ENCODE measurements at regions not wholly inside any gene's neighbourhood (a gene's known extent, or its start where the extent isn't known, plus 50 kb on each side); places are given as distances from the start of the nearest gene placed in this dataset.
A peak's percentile ranks its signal among the peaks of the same experiment; 100 is the strongest.

DNA sequence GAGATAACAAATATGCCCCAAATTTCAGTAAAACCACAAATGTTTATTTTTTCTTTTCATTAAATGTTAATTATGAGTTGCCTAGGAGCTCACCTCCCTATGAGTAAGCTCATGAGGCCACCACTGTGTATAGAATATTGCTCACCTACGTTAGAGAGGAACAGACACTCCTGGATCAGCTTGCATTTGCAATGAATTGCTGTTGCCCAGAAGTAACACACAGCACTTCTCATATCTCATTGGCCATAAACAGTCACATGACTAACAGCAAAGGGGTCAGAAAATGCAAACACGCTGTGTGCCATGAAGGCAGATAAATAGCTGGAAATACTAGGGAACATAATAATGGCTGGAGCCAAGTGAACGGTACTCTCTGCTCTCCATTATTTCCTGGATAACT lies 89.0 kb upstream of the GALNT5 start:
- no peak for DNase-seq

- no peak for DNase-seq
These were observed 87.6 kb upstream of the GALNT5 start for GRCh38 chr2:157169889-157170288.

DNA sequence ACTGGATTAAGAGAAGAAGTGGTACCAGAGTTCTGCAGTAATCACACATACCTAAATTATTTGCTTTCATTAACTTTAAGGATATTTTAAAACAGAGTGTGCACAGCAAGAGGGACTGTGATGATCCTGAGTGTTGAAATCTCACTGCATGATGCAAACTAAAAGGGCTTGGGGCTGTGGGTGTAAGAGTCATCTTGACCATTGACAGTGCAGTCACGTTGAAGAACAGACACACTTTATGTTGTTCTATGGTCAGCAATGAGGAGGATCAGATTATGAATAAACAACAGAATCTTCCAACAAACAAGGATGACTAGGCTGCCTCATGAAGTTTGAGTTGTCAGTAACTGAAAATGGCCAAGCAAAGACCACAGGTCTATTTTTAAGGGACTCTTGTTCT lies 87.2 kb upstream of the GALNT5 start:
- no peak for DNase-seq

GRCh38 chr2:157172239-157172638 lies 85.3 kb upstream of the GALNT5 start:
- no peak for DNase-seq

DNA sequence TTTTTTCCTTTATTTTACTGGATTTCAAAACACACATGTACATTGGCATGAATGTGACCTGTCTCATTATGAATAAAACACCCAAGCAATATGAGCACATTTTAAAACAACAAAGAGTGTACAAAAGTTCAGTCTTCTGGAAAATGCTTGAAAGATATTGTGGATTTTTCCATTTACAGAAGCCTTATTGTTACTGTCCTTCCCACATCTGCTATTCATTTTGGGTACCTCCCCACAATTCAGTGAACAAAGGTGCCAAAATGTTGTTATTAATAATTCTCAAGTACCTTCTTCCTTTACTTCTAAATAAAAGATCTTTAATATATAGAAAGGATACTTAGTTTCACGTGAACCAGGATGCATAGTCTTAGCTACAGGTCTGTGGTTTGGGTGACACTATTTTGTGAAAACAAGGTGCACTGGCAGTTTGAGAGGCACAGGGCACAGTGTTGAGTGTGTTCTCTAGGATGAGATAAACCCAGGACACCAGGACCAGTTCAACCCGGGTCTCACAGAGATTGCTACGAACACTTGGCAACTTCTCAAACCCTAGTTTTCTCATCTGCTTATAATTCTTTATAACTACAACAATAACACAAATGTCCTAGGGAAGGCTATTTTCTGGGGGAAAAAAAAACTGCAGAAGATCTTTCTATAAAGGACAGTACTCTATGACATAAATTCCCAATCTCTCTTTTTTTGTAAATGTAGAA lies 84.5 kb upstream of the GALNT5 start:
- DNase-seq: no peak

- no peak for DNase-seq
These were observed 83.7 kb upstream of the GALNT5 start for GRCh38 chr2:157173740-157174184.

- no peak for DNase-seq
These were observed 83.2 kb upstream of the GALNT5 start for GRCh38 chr2:157174321-157174720.

DNA sequence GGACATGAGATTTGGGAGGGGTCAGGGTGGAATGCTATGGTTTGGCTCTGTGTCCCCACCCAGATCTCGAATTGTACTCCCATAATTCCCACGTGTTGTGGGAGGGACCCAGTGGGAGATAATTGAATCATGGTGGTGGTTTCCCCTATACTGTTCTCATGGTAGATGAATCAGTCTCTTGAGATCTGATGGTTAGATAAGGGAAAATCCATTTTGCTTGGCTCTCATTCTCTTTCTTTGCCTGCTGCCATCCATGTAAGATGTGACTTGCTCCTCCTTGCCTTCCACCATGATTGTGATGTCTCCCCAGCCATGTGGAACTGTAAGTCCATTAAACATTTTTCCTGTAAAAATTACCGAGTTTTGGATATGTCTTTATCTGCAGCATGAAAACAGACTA lies 80.9 kb upstream of the GALNT5 start:
- DNase-seq: no peak

GRCh38 chr2:157178874-157179273 lies 78.6 kb upstream of the GALNT5 start:
- DNase-seq: no peak

- no peak for DNase-seq
These were observed 78.0 kb upstream of the GALNT5 start for GRCh38 chr2:157179324-157180105.

DNA sequence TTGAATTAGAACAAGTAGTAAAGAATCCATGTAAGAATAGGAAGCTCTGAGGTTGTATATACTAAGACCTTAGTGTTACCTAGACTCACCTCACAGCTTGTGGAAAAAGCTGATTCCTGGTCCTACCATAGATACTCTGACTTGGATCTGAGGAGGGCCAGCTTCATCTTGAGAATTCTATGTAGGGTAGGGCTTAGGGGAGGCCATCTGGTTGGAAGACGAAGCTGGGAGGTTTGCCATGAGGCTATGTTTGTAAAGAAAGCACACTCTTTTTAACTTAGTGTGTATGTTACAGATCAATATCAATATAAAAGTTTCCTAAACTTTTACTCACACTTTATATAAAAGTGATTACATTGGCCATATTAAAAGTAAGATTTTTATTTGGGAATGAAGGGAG lies 77.1 kb upstream of the GALNT5 start:
- no peak for DNase-seq

GRCh38 chr2:157181234-157181633 lies 76.3 kb upstream of the GALNT5 start:
- no peak for DNase-seq

DNA sequence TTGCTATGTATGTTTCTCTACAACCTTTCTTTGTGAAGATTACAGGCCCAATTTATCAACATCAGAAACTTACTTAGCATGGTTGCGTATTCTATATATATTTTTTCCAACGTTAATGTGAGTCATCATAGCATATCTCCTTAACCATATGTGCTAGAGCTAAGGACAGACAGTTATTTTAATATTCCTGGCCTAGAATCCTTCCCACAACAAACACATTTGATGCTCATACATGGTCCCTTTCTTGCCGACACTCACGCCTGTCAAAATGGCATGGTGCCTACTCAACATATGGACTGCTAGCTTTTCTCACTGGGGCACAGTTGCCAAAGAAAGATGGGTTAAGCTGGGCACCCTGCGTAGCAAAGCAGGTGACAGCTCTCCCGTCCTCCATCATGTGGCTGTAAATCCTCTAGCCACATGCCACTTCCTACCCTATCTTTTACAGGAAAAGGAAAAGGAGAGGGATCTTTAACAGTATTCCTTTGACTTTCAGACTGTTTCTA lies 75.2 kb upstream of the GALNT5 start:
- DNase-seq: no peak

- DNase-seq: peak; percentile 69
These were observed 74.6 kb upstream of the GALNT5 start for GRCh38 chr2:157182834-157183396.

DNA sequence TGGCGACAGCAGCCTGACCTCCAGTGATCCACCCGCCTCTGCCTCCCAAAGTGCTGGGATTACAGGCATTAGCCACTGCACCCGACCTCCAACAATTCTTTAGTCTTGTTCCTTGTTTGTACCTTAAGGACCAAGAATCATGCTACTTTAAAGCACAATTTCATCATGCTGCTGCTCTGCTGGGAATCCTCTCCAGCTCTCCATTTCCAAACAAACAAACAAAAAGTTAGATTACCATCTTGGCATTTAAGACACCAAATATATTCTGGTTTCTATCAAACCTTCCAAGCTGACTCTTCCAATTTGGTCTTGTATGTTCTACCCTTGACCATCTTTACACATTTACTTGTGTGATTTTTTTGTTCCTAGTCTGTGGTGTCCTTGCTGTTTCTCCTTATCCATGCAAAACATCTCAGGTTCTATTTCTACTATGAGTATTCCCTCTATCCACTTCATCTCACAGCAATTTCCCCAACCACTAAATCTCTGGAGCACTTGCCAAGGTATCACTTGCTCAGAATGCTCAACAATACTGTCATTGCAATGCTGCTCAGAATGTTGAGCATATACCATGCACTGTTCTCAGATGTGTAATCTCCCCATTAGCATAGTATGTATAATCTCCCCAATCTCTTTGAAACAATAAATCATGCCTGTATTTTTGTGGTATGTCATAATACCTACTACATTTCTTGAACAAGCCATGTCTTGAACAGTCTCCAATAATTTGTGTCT lies 73.2 kb upstream of the GALNT5 start:
- DNase-seq: no peak

DNA sequence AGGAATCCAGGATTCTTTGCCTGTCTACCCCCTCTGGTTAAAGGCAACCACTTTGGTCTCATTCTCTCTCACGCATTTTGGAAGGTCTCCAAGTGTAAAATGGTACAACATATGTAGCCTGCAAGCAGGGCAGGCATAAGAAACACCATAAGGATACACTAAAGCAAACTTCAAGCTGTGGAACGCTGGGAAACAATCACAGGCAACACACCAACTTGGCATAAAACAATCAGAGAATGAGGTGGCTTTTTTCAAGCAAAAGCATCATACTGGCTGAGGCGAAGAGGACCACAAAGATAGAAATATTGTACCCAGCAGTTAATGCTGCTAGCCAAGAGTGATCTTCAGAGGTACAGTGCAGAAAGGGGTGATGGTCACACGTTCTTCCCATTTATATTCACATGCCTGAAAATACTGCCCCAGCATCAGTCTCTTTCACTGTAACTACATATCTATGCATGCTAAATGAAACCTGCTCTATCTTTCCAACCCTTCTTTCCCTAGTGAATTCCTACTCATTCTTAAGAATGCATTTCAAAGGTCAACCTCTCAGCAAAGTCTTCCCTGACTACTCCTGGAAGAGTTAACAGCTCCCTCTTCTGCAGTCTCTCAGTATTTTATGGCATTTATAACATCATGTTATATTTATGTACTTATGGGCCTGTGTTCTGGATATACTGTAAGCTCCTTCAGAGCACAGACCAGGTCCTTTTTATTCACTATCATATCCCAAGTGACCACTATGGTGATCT lies 71.9 kb upstream of the GALNT5 start:
- no peak for DNase-seq

GRCh38 chr2:157190151-157190550 lies 67.4 kb upstream of the GALNT5 start:
- DNase-seq: no peak

- no peak for DNase-seq
These were observed 66.3 kb upstream of the GALNT5 start for GRCh38 chr2:157191186-157191585.

DNA sequence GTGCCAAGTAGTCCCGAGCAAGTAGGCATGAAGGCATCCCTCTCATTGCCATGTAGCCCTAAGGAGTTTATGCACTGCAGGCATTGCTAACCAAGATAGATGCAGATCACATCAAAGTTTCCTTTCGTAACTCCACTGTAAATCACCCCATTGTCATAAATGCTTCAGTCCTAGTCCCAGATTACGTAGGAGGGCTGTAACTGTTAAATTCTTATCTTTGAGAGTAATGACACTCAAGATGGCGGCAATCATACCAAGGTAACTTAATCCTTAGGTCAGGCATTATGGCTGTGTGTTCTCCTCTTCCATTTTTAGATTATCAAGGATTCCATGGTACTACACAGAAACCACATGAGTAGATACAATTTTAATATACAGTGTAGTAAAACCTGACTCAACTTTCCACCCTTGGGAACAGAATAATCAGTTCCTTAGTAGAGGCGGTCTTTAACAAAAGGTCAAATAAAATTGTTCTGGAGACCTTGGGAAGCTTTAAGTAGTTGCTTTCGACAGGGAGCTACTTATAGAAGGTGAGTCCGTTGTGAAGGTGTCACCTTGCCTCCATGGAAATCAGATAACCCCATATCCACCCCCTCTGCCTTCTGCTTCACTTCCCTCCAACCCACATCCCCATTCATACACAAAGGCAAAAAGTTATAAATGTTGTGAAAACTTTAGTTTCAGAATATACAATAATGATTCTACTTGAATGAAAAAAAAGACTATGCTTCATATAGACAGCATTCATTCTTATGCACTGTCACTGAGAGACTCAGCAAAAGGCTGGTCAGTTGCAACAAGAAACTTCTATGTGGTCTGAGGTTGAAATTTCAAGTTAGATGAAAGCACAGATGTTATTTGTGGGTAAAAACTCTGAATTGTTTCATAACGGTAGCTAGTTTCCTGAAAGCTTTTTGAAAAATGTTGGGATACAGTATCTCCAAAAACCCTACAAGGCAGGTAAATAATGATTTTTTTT lies 64.8 kb upstream of the GALNT5 start:
- no peak for DNase-seq

DNA sequence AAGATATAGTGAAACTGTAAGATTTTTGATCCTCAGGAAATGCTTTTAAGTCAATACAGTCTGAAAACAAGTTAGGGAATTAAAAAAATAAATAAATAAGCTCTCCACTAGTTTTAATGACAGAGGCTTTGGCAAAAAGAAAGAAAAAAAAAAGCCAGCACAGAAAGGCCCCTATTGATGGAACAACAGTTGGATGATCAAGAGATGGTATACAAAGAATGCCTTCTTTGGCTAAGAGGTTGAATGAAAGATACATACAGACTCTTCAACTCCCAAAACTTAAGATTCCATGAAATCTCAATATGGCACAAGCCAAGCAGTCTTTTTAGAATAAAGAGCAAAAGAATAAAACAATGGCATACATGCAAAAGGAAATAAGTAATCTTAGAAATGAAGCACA lies 64.0 kb upstream of the GALNT5 start:
- no peak for DNase-seq

- peak; percentile 39 for DNase-seq
These were observed 63.3 kb upstream of the GALNT5 start for GRCh38 chr2:157194097-157194688.

Measured in NCI-H2029 (cell line).